DOHH2 (cell line): ENCODE measurements at regions not wholly inside any gene's neighbourhood (a gene's known extent, or its start where the extent isn't known, plus 50 kb on each side); places are given as distances from the start of the nearest gene placed in this dataset.

ENCODE experiments used
- CTCF ChIP-seq: fragments of 200-600 bp; sonication (generic); IDR thresholded peaks from one replicate; pipeline ENCODE4 v1.5.1; 2014; ENCODE audit warnings: antibody characterized with exemption, mild to moderate bottlenecking, low read depth, low read length; ENCODE audit not compliant: poor library complexity, severe bottlenecking
- EZH2phosphoT487 ChIP-seq: fragments of 200-600 bp; sonication (generic); IDR thresholded peaks from 2 replicates; pipeline ENCODE4 v1.6.1; 2017; ENCODE audit warnings: borderline replicate concordance, mild to moderate bottlenecking, antibody characterized with exemption, low read length, moderate library complexity, mixed read lengths

GRCh38 chrX:116694046-116694445, 231.3 kb upstream of the CT83 start:
- no peak for TF ChIP-seq CTCF
- TF ChIP-seq EZH2phosphoT487: no peak
